OCI-LY3 (cell line): ENCODE measurements at regions not wholly inside any gene's neighbourhood (a gene's known extent, or its start where the extent isn't known, plus 50 kb on each side); places are given as distances from the start of the nearest gene placed in this dataset.

Experiments used
- EZH2phosphoT487 ChIP-seq: fragments of 200-600 bp; shearing (Covaris generic); IDR thresholded peaks from 2 replicates; pipeline ENCODE4 v1.6.1; 2018; ENCODE audit warnings: antibody characterized with exemption, mixed run types, low read depth
- TF ChIP-seq, protein P1 (sequence below): fragments of 200-600, 300-600 bp; sonication (generic); IDR thresholded peaks from 2 replicates; pipeline ENCODE4 v1.5.1; 2014; ENCODE audit warnings: antibody characterized with exemption, low read length, low read depth

DNA sequence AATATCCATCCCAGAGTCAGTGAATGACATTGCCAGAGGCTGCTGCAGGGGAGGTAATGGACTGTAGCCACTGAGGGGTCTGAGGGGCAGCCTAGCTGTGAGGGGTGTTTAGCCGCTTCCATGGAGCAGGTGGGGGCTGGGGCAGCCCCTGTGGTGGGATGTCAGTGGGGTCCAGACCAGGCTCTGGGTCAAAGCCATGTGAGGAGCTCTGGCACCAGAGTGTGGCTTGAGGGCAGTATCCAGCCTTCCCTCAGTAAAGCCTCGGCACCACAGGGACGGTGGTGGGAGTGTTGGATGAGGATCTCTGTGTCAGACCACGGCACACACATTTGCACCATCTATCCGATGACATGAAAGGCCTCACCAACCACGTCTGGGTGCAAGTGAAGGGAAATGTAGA, 85.0 kb downstream of the INHBB start:
- TF ChIP-seq, protein P1, sequence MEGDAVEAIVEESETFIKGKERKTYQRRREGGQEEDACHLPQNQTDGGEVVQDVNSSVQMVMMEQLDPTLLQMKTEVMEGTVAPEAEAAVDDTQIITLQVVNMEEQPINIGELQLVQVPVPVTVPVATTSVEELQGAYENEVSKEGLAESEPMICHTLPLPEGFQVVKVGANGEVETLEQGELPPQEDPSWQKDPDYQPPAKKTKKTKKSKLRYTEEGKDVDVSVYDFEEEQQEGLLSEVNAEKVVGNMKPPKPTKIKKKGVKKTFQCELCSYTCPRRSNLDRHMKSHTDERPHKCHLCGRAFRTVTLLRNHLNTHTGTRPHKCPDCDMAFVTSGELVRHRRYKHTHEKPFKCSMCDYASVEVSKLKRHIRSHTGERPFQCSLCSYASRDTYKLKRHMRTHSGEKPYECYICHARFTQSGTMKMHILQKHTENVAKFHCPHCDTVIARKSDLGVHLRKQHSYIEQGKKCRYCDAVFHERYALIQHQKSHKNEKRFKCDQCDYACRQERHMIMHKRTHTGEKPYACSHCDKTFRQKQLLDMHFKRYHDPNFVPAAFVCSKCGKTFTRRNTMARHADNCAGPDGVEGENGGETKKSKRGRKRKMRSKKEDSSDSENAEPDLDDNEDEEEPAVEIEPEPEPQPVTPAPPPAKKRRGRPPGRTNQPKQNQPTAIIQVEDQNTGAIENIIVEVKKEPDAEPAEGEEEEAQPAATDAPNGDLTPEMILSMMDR: no peak
- TF ChIP-seq EZH2phosphoT487: no peak
